HG03066 (cell line): ENCODE measurements at regions not wholly inside any gene's neighbourhood (a gene's known extent, or its start where the extent isn't known, plus 50 kb on each side); places are given as distances from the start of the nearest gene placed in this dataset.

ENCODE experiments used
- ATAC-seq: cut with Tn5 transposase; IDR thresholded peaks from one replicate; pipeline ENCODE4 v1.9.1; 2021; ENCODE audit warnings: low read depth; ENCODE audit not compliant: unreplicated experiment

GRCh38 chr11:103619938-103620337 is 416.5 kb upstream of the DDI1 start:
- ATAC-seq = no peak

- no peak for ATAC-seq
Measured at GRCh38 chr11:103622296-103622695, 414.1 kb upstream of the DDI1 start.

GRCh38 chr11:103623933-103624332 is 412.5 kb upstream of the DDI1 start:
- ATAC-seq = no peak

GRCh38 chr11:103624708-103625623 is 411.5 kb upstream of the DDI1 start:
- no peak for ATAC-seq

GRCh38 chr11:103625624-103625965 is 410.8 kb upstream of the DDI1 start:
- ATAC-seq = no peak

GRCh38 chr11:103628121-103628520 is 408.3 kb upstream of the DDI1 start:
- no peak for ATAC-seq

GRCh38 chr11:103631841-103632240 is 404.6 kb upstream of the DDI1 start:
- no peak for ATAC-seq

GRCh38 chr11:103633068-103633788 is 403.2 kb upstream of the DDI1 start:
- no peak for ATAC-seq

GRCh38 chr11:103633819-103634590 is 402.4 kb upstream of the DDI1 start:
- no peak for ATAC-seq

GRCh38 chr11:103636232-103636631 is 400.2 kb upstream of the DDI1 start:
- ATAC-seq = no peak

GRCh38 chr11:103637295-103637694 is 399.1 kb upstream of the DDI1 start:
- no peak for ATAC-seq

- ATAC-seq = no peak
Measured at GRCh38 chr11:103637831-103638230, 398.6 kb upstream of the DDI1 start.

- no peak for ATAC-seq
Measured at GRCh38 chr11:103644676-103645075, 391.8 kb upstream of the DDI1 start.

GRCh38 chr11:103648054-103648453 is 388.4 kb upstream of the DDI1 start:
- no peak for ATAC-seq

- no peak for ATAC-seq
Measured at GRCh38 chr11:103648670-103649400, 387.6 kb upstream of the DDI1 start.

GRCh38 chr11:103649401-103649895 is 387.0 kb upstream of the DDI1 start:
- ATAC-seq = no peak

GRCh38 chr11:103650330-103650729 is 386.1 kb upstream of the DDI1 start:
- no peak for ATAC-seq

GRCh38 chr11:103651341-103651998 is 385.0 kb upstream of the DDI1 start:
- ATAC-seq = no peak

GRCh38 chr11:103652013-103652412 is 384.4 kb upstream of the DDI1 start:
- ATAC-seq = no peak

GRCh38 chr11:103656382-103656781 is 380.1 kb upstream of the DDI1 start:
- no peak for ATAC-seq
